ENCODE measurements at regions not wholly inside any gene's neighbourhood (a gene's known extent, or its start where the extent isn't known, plus 50 kb on each side); places are given as distances from the start of the nearest gene placed in this dataset.

GRCh38 chr3:94285872-94286271, 223.0 kb downstream of the NSUN3 start:
- no peaks in the 10 kb centered on the region for H3K9me3 ChIP-seq (ENCODE audit: control insufficient read depth, low read length, poor library complexity, severe bottlenecking)
- H3K27me3 Mint-ChIP-seq = peaks cover 5% of the 10 kb centered on the region
- no peak overlapping the region for H3K4me3 Mint-ChIP-seq
- H3K36me3 Mint-ChIP-seq (ENCODE audit: low read depth) = no peaks in the 10 kb centered on the region
- DNase-seq (no peak), ATAC-seq (no peak)
- H3K27ac Mint-ChIP-seq = no peak overlapping the region
- no peaks in the 10 kb centered on the region for H3K4me1 Mint-ChIP-seq

DNA sequence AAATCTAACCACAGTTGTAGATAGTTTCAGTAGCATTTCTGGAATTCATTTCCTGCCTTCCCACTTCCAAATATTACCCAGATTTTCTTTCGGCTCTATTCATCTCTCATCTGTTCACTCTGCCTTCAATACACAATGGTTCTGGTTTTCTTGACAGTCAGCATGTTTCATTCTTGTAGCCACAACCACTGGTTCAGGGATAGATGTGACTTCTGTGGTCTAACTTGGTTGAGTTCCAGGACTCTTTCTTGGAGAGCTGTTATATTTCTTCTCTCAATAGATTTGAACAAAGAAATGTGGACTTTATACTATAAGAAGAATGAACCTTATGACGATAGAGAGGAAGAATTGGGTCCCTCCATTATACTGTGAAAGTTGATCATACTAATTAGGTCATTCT, 228.8 kb downstream of the NSUN3 start:
- no peaks in the 10 kb centered on the region for H3K36me3 Mint-ChIP-seq (ENCODE audit: low read depth)
- H3K27ac Mint-ChIP-seq = no peak overlapping the region
- no peaks in the 10 kb centered on the region for H3K9me3 ChIP-seq (ENCODE audit: control insufficient read depth, low read length, poor library complexity, severe bottlenecking)
- no peak for DNase-seq
- no peak for ATAC-seq
- H3K27me3 Mint-ChIP-seq = no peaks in the 10 kb centered on the region
- H3K4me3 Mint-ChIP-seq = no peak overlapping the region
- no peaks in the 10 kb centered on the region for H3K4me1 Mint-ChIP-seq

GRCh38 chr3:94292151-94292550, 229.3 kb downstream of the NSUN3 start:
- DNase-seq = no peak
- Mint-ChIP-seq H3K4me1 (no peaks in the 10 kb centered on the region), H3K36me3 (ENCODE audit: low read depth) (no peaks in the 10 kb centered on the region), H3K27ac (no peak overlapping the region), H3K27me3 (no peaks in the 10 kb centered on the region), H3K4me3 (no peak overlapping the region)
- no peak for ATAC-seq
- no peaks in the 10 kb centered on the region for H3K9me3 ChIP-seq (ENCODE audit: control insufficient read depth, low read length, poor library complexity, severe bottlenecking)

DNA sequence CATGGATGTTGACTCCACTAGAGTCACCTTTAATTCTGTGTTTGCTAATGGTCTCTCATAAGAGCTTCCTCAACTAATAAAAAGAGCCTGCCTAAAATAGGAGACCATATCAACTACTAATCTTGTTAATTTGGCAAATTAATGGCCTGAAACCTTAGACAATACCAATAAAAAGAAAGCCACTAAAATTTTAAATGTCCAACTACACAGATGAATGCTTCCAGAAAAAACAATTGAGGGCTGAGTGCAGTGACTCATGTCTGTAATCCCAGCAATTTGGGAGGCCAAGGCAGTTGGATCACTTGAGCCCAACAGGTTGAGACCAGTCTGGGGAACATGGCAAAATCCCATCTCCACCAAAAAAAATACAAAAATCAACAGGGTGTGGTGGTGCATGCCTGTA, 230.9 kb downstream of the NSUN3 start:
- no peaks in the 10 kb centered on the region for H3K9me3 ChIP-seq (ENCODE audit: control insufficient read depth, low read length, poor library complexity, severe bottlenecking)
- no peak for DNase-seq
- H3K4me1 Mint-ChIP-seq = no peaks in the 10 kb centered on the region
- H3K27ac Mint-ChIP-seq = no peak overlapping the region
- no peaks in the 10 kb centered on the region for H3K27me3 Mint-ChIP-seq
- no peak overlapping the region for H3K4me3 Mint-ChIP-seq
- H3K36me3 Mint-ChIP-seq (ENCODE audit: low read depth) = no peaks in the 10 kb centered on the region
- no peak for ATAC-seq

DNA sequence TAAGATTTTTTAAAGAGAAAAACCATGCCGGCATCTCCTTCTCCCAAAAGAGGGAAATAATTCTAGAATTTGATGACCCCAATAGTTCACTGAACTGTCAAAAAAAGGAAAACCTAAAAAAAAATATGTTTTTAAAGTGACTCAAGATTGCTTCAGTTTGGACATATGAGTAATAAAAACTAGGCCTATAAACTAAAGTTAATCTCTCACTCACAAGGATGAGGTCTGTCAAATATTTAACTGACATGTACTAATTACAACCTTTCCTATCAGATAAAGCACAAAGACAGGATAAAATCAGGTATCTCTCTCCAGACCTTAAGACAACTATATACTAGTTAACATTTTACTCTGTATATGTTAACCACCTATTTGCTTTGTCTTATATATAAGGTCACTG, 231.9 kb downstream of the NSUN3 start:
- Mint-ChIP-seq H3K27ac (no peak overlapping the region), H3K36me3 (ENCODE audit: low read depth) (no peaks in the 10 kb centered on the region), H3K4me3 (no peak overlapping the region), H3K4me1 (no peaks in the 10 kb centered on the region), H3K27me3 (no peaks in the 10 kb centered on the region)
- DNase-seq (no peak), ATAC-seq (no peak)
- no peaks in the 10 kb centered on the region for H3K9me3 ChIP-seq (ENCODE audit: control insufficient read depth, low read length, poor library complexity, severe bottlenecking)

- no peaks in the 10 kb centered on the region for H3K36me3 Mint-ChIP-seq (ENCODE audit: low read depth)
- H3K9me3 ChIP-seq (ENCODE audit: control insufficient read depth, low read length, poor library complexity, severe bottlenecking) = no peaks in the 10 kb centered on the region
- ATAC-seq (no peak), DNase-seq (no peak)
- H3K27me3 Mint-ChIP-seq = no peaks in the 10 kb centered on the region
- no peak overlapping the region for H3K4me3 Mint-ChIP-seq
- no peaks in the 10 kb centered on the region for H3K4me1 Mint-ChIP-seq
- no peak overlapping the region for H3K27ac Mint-ChIP-seq
These were observed 236.9 kb downstream of the NSUN3 start for GRCh38 chr3:94299716-94300115.

GRCh38 chr3:94301366-94301765, 238.5 kb downstream of the NSUN3 start:
- Mint-ChIP-seq H3K27ac (no peak overlapping the region), H3K36me3 (ENCODE audit: low read depth) (no peaks in the 10 kb centered on the region), H3K4me1 (no peaks in the 10 kb centered on the region), H3K4me3 (no peak overlapping the region), H3K27me3 (no peaks in the 10 kb centered on the region)
- ATAC-seq = no peak
- DNase-seq = no peak
- H3K9me3 ChIP-seq (ENCODE audit: control insufficient read depth, low read length, poor library complexity, severe bottlenecking) = no peaks in the 10 kb centered on the region

GRCh38 chr3:94303266-94303665, 240.4 kb downstream of the NSUN3 start:
- no peaks in the 10 kb centered on the region for H3K4me1 Mint-ChIP-seq
- H3K27me3 Mint-ChIP-seq = no peaks in the 10 kb centered on the region
- no peak overlapping the region for H3K27ac Mint-ChIP-seq
- H3K36me3 Mint-ChIP-seq (ENCODE audit: low read depth) = no peaks in the 10 kb centered on the region
- no peak overlapping the region for H3K4me3 Mint-ChIP-seq
- peaks cover 2% of the 10 kb centered on the region for H3K9me3 ChIP-seq (ENCODE audit: control insufficient read depth, low read length, poor library complexity, severe bottlenecking)
- no peak for DNase-seq
- no peak for ATAC-seq

GRCh38 chr3:94303897-94304296, 241.0 kb downstream of the NSUN3 start:
- H3K9me3 ChIP-seq (ENCODE audit: control insufficient read depth, low read length, poor library complexity, severe bottlenecking) = peaks cover 2% of the 10 kb centered on the region
- H3K27me3 Mint-ChIP-seq = no peaks in the 10 kb centered on the region
- no peaks in the 10 kb centered on the region for H3K4me1 Mint-ChIP-seq
- no peaks in the 10 kb centered on the region for H3K36me3 Mint-ChIP-seq (ENCODE audit: low read depth)
- DNase-seq (no peak), ATAC-seq (no peak)
- no peak overlapping the region for H3K27ac Mint-ChIP-seq
- no peak overlapping the region for H3K4me3 Mint-ChIP-seq

DNA sequence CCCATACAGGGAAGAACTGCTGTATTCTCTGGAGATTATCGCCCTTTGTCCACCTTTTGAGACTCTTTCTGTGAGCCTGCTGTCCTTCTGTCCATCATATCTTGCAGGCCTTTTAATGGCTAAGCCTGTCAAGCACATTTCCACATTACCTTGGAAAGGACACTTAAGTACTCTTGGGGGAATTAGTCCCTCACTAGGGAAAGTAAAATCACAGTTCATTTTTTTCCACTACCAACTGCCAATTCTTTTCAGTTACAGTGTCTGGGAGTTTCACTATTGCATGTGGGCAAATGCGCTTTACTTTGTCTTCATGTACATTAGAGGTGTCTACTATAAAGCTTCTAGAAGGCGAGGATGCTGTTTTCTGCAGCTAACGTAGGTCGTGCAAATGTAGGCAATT, 242.1 kb downstream of the NSUN3 start:
- no peak overlapping the region for H3K4me3 Mint-ChIP-seq
- DNase-seq (no peak), ATAC-seq (no peak)
- no peaks in the 10 kb centered on the region for H3K27me3 Mint-ChIP-seq
- H3K36me3 Mint-ChIP-seq (ENCODE audit: low read depth) = no peaks in the 10 kb centered on the region
- H3K9me3 ChIP-seq (ENCODE audit: control insufficient read depth, low read length, poor library complexity, severe bottlenecking) = peaks cover 2% of the 10 kb centered on the region
- no peaks in the 10 kb centered on the region for H3K4me1 Mint-ChIP-seq
- H3K27ac Mint-ChIP-seq = no peak overlapping the region

- peaks cover 2% of the 10 kb centered on the region for H3K9me3 ChIP-seq (ENCODE audit: control insufficient read depth, low read length, poor library complexity, severe bottlenecking)
- Mint-ChIP-seq H3K27me3 (no peaks in the 10 kb centered on the region), H3K36me3 (ENCODE audit: low read depth) (no peaks in the 10 kb centered on the region), H3K4me3 (no peak overlapping the region), H3K27ac (no peak overlapping the region), H3K4me1 (no peaks in the 10 kb centered on the region)
- DNase-seq (no peak), ATAC-seq (no peak)
These were observed 243.2 kb downstream of the NSUN3 start for GRCh38 chr3:94305835-94306611.

- ATAC-seq = no peak
- no peak for DNase-seq
- no peaks in the 10 kb centered on the region for H3K4me1 Mint-ChIP-seq
- no peak overlapping the region for H3K4me3 Mint-ChIP-seq
- H3K27me3 Mint-ChIP-seq = no peaks in the 10 kb centered on the region
- H3K9me3 ChIP-seq (ENCODE audit: control insufficient read depth, low read length, poor library complexity, severe bottlenecking) = peaks cover 2% of the 10 kb centered on the region
- no peaks in the 10 kb centered on the region for H3K36me3 Mint-ChIP-seq (ENCODE audit: low read depth)
- H3K27ac Mint-ChIP-seq = no peak overlapping the region
These were observed 244.7 kb downstream of the NSUN3 start for GRCh38 chr3:94307588-94307987.

- no peaks in the 10 kb centered on the region for H3K27me3 Mint-ChIP-seq
- ATAC-seq (no peak), DNase-seq (no peak)
- no peak overlapping the region for H3K4me3 Mint-ChIP-seq
- peaks cover 2% of the 10 kb centered on the region for H3K9me3 ChIP-seq (ENCODE audit: control insufficient read depth, low read length, poor library complexity, severe bottlenecking)
- H3K4me1 Mint-ChIP-seq = no peaks in the 10 kb centered on the region
- H3K36me3 Mint-ChIP-seq (ENCODE audit: low read depth) = no peaks in the 10 kb centered on the region
- H3K27ac Mint-ChIP-seq = no peak overlapping the region
These were observed 245.9 kb downstream of the NSUN3 start for GRCh38 chr3:94308767-94309166.

DNA sequence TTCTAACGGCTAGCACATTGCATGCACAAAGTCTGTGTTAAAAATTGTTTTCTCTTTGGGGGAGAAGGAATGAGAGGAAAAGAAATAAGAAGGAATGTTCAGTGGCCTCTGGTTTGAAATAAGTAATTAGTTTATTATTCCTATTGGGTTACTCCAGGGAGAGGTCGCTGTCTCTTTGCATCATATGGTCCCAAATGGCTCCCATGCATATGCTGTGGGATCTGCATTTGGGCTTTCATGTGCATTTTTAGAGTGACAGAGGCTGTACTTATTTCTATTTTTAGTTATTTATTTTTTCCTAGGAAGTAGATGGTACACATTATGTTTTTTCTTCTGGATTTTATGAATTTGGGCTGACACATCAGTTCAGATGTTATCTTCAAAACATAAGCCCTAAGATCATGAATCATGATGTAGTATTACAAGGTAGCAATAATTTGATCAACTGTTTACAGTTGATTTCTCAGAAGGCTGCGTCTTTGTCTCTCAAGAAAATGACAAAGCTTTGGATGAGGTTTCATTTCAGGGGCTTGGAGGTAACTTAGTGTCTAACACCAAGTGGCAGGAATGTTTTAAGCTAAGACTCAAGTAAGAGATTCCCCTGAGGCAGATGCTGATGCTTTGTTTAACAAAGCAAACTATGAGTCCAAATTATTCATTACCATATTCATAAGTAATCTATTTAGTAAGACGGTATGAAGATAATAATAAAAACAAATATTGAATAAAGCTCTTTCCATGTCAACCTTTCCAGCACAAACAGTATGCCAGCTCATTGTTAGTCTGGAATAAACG, 247.7 kb downstream of the NSUN3 start:
- no peak for DNase-seq
- Mint-ChIP-seq H3K4me1 (no peaks in the 10 kb centered on the region), H3K36me3 (ENCODE audit: low read depth) (no peaks in the 10 kb centered on the region), H3K4me3 (no peak overlapping the region), H3K27ac (no peak overlapping the region), H3K27me3 (no peaks in the 10 kb centered on the region)
- no peak for ATAC-seq
- H3K9me3 ChIP-seq (ENCODE audit: control insufficient read depth, low read length, poor library complexity, severe bottlenecking) = peaks cover 2% of the 10 kb centered on the region
